NCI-H1092 treated with DMSO at 0.1 percent for 48 hours (cell line): ENCODE measurements at regions not wholly inside any gene's neighbourhood (a gene's known extent, or its start where the extent isn't known, plus 50 kb on each side); places are given as distances from the start of the nearest gene placed in this dataset.

Experiments used
- DNase-seq: peaks from one replicate; lab custom pipeline; 2025; lab: John Stamatoyannopoulos, UW

DNA sequence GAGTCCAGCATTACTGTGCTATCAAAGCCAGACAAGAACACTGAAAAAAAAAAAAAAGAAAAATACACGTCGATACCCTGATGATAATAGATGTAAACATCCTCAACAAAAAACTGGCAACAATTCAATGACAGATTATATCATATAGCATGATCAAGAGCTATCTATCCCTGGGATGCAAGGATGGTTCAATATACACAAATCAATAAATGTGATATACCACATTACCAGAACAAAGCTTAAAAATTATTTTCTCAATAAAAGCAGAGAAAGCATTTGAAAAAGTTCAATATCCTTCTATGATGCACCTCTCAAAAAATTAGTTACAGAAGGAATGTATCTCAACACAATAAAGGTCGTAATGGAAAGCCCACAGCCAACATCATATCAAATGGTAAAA is 332.8 kb upstream of the MMADHC start:
- no peak for DNase-seq

DNA sequence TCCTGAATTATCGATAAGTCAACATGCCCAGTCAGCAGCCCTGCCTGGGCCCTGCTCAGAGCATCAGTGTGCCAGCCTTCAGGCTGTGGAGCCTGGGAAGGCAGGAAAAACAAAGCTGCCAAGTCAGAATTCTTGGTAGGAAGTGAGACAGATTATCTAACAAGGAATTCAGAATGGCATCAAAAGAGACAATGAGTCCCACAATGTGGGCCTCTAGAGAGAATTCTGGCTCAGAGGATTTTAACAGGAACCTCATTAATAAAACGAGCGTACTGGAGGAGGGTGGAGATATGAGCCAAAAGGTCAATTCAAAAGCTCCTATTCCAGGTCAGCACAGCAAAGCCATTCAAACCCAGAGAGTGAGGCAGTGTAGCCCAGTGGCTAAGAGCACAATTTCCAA is 327.6 kb upstream of the MMADHC start:
- DNase-seq, result no peak

DNA sequence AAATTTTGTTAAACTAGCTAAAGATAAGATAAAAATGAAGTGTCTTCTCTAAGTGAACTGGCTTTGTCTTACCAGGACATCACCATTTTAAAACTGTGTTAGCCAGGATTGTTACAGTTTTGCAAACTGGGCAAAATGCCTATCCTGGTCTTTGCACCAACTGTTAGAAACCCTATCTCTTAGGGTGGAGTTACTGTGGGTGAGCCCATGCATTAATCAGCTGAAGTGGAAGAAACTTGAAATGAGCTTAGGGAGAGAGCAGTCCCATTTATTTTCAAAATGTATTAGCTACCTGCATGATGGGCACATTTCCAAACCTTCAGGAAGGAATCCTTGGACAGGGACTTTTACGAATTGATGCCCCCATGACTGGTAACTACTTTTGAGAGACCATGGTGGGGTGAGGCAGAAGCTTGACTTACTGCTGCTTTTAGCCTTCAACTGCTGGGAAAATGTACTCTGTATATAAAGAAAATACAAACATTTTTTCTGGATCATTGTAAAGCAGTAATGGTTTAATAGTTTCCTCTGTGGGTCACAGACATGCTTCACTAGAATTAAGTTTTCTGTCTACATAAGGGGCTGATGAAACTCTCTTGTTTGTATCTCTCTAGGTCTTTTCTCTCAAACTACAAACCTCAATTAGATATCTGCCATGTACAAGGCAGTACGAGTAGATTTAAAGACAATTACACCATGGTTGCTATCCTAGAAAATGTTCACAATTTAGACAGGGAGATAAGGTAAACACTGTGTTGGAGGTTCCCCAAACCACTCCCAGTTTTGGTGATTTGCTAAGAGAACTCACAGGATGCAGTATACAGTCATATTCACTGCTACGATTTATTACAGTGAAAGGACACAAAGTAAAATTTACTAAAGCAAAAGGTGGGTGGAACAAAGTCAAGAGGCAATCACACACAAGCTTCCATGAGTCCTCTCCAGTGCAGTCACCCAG is 321.4 kb upstream of the MMADHC start:
- DNase-seq, result peak; percentile 16

DNA sequence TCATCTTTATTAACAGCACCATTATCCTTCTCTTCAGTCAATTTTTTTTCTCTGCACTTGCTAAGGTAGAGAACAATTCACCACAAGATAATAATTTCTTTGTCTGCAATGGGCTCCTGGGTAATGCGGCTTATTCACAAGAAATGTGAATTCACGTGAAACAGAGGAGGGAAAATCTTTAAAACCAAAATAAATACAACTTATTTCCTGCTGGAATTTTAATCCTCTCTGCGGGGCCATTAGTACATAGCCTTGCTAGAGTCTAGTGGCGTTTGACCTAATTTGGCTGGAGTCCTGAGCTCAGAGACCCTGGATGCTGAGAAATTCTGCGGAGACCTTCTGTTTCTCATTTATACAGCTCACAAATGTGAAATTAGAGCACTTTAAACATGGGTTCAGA is 319.3 kb upstream of the MMADHC start:
- no peak for DNase-seq

DNA sequence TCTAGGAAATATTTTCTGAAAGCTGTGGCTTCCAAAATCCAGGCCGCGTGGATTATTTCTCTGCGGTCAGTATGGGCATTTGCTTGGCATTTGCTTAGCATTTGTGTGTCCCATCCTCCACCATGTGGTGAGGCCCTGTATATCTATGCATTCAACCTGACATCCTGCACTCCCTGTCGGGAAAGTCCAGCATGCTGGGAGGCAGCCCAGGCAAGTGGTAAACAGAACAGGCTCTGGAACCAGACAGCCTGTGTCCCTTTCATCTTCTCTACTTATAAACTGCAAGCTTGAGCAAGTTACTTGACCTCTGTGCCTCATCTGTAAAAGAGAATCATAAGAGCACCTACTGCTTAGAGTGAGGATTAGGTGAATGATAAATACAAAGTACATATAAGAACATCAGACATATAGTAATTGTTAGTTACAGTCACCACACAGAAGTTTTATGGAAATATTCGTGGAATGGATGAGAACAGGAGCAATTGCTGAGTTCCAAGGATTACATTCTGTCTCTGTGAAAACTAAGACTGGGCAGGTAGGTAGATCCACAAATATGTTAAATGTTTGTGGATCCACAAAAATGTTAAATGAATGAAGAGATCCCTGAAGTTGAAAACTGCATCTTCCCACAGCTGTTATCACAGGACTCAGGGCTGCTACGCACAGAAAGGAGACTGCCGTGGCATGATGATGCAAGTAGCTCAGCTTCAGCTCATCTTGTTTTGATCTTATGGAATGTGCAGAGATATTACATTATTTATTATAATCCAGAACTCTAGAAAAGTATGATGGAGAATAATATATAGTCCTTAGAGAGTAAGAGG is 317.0 kb upstream of the MMADHC start:
- no peak for DNase-seq

DNA sequence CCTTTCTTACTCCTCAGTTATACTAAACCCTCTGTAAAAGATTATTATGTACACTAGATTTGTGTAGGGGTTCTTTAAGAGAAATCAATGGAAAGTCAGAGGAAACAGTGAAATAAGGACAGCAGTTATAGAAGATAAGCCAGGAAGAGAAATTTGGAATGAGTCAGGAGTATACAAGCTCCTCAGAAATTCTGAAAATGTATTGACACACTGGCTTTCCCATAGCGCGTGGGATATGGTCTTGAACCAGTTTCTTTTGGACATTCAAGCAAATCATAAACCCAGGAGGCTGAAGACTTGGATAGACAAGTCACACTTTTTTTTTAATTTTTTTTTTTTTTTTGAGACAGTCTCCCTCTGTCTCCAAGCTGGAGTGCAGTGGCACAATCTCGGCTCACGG is 316.1 kb upstream of the MMADHC start:
- DNase-seq, result no peak

DNA sequence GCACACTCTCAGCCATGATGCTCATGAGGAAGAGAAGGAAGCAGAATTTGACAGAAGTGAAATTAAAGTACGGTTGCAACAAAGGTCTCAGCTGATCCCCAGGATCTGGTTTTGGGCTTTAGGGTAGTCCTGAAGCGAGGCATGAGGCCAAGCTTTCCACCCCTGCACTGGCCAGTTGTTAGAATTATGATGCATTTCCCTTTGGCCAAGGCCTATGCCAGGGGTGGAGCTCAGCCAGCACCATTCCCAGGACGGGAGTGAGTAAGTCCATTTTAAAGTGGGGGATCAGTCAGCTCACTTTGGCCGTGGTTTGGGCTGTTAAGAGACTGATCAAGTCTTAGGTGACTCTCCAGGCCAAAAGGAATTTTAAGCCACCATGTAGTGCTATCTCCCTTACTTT is 314.5 kb upstream of the MMADHC start:
- no peak for DNase-seq

DNA sequence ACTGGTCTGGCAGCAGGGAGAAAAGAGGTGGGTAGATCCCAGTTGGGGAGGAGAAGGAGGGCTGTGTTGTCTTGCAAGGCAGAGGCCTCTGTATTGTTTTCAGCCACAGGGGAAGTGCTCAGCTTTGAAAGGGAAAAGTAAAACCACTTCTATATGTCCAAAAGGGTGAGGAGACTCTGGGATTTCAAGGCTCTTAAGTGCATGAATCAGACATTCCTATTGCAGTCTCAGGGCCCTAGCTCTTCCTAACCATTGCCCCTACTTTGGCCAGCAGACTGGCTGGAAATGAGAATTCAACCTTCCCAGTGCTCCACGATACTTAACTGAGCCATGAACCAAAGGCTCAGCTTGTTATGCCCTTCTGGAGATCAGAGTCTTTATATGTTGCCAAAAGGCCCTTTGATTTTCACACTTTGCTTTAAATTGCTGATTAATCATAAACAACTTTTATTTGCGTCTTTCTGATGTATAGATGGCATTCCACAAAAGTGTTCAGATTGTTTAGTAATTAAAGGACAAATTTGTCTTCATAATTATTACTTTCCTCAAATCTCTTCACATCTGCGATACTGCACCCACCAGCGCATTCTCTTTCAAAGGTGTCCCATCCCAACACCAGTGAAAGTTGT is 313.8 kb upstream of the MMADHC start:
- DNase-seq, result no peak

DNA sequence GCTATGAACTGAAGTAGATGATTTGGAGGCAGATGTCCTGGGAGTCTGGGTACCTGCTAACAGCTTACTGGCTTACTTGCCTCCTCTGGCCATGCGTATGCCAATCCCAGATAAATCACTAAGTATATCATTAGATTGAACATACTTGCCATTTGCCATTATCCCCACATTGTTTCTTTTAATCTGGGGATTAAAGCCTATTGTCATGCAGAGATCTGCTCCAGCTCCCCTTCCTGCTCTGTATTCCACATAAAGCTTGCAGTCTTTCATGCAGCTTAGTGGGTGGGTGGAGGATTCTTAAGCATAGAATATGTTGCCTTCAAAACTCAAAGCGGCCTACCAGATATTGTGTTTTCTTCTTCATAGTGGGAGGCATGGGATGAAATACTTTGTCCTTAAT is 311.8 kb upstream of the MMADHC start:
- DNase-seq, result no peak

DNA sequence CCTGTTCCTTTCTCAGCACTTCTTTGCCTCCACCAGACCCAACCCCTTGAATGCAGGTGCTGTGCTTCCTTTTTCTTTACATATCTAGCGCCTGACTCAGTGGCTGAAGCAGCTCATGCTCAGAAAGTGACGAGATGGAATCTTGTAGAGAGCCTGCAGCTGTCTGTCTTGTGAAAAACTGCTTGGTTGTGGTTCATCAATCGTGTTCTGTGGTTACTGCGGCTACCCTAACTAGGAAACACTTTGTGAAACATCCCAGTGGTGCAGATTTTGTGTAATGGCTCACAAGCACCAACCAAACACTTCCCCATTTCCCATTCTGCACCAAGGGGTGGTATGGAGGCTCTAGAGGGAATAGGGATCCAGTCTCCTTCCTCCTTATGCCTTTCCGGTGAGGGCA is 307.2 kb upstream of the MMADHC start:
- DNase-seq, result no peak

DNA sequence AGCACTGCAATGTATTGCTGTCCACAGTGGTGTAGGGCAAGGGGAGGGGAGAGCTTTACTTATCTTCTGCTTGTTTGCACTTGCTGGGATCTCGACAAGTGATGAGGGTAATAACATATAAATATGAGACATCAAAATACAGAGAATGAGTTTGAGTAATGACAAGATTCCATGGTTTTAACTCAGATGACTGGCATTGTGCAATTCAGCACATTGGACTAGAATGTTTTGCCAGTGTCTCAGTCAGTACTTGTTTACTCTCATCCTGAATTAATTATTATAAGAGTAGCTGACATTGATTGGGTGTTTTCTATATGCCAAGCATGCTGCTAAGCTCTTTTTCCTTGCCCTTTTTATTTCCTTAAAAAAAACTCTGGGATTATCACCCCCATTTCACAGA is 306.7 kb upstream of the MMADHC start:
- no peak for DNase-seq

DNA sequence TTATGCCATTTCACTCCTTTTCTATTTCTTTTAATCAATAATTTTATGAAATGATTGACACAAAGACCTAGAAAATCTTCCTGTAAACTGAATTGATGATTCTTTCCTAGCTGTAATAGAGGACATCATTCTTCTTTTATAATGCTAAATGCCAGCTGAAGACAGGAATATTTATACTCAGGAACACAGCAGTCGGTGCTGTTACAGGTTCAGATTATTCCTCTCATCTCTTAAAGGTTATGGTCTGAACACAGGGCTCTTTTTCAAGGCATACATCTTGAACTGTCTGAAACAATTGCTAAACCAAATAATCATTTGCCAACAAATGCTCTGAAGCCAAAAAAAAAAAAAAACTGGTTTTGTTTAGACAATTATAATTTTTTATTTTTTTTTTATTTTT is 305.0 kb upstream of the MMADHC start:
- DNase-seq, result no peak

DNA sequence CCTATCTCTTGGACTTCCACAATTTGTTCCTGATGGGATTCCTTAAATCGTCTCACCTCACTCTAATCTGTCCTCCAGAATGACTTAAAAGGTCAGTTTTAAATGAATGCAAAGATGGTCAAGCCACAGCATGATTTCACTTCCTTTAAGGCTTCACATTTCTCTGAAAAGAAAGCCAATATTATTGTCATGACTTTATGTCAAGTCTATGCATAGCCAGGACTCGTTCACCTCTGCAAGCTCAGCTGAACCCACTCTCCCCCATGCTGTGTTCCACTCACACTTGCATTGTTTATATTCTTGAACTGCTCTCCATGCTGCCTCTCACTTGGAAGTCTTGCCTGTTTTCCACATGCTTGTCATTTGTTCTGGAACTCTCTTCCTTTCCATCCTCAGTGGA is 298.4 kb upstream of the MMADHC start:
- DNase-seq, result no peak

DNA sequence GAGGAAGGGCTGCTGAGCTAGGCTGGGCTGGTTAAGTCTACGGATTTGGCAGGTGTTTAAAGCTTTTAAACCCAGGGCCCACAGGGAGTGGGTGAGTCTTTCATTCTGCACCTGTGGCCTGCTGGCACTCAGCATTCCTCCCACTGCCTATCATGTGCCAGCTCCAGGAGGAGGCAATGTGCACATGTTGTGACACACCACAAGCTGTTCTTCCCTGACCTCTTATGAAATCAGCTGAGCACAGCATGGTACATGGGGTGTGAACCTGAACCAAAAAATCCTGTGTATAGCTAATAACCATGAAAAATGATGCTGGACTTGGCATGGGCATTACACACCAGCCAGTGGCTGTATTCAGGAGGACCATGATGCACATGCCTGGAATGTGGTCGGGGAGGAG is 297.9 kb upstream of the MMADHC start:
- DNase-seq, result peak; percentile 26

DNA sequence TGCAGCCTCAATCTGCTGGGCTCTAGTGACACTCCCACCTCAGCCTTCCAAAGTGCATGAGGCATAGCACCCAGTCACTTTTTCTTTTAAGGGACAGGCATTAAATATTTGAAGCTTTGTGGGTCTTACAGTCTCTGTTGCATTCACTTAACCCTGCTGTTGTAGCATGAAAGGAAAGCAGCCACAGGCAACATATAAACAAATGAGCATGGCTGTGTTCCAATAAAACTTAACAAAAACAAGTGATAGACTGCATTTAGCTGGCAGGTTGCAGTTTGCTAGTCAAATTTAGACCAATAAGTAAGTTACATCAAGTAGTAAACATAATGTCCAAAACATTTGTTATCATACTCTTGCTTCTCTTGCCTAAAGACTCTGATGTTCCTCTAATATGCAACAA is 297.3 kb upstream of the MMADHC start:
- no peak for DNase-seq

DNA sequence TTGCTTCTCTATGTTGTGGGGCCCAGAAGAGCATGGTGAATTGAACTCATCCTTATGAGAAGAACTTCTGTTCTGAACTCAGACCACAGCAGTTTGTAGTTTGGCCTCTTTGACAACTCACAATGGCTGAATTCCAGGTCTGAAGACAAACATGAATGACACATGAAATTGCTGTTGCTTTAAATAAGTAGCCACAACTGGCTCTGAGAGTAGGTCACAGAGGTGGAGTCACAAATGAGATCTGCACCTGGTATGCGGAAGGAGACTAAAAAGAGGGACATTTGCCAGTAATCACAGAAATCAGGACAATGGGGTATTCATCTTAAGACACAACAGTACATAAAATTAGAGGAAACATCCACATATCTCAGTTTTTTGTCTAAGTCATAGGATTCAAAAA is 290.3 kb upstream of the MMADHC start:
- DNase-seq, result no peak

DNA sequence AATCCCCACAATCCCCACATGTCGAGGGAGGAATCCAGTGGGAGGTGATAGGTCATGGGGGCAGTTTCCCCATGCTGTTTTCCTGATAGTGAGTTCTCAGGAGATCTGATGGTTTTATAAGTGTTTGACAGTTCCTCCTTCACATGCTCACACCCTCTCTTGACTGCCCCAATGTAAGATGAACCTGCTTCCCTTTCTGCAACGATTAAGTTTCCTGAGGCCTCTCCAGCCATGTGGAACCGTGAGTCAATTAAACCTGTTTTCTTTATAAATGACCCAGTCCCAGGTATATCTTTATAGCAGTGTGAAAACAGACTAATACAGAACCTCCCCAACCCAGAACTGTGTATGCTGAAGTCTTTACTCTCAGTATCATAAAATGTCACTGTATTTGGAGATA is 289.5 kb upstream of the MMADHC start:
- DNase-seq, result no peak

DNA sequence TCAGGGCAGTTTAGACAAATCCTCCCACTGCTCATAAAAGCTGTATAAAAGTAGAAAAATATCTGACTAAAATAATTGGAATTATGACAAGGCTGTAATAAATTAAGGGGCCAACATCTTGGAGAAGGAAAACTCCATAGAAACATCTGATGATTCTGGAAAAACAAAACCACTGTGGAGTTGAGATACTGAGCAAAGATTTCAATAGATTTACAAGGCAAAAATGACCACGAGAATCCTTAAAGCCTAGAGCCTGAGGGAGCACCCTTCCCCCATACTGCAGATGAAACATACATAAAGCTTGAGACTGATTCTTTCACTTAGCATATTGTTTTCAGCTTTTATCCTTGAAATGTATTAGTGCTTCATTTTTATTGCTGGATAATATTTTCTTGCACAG is 286.4 kb upstream of the MMADHC start:
- no peak for DNase-seq

DNA sequence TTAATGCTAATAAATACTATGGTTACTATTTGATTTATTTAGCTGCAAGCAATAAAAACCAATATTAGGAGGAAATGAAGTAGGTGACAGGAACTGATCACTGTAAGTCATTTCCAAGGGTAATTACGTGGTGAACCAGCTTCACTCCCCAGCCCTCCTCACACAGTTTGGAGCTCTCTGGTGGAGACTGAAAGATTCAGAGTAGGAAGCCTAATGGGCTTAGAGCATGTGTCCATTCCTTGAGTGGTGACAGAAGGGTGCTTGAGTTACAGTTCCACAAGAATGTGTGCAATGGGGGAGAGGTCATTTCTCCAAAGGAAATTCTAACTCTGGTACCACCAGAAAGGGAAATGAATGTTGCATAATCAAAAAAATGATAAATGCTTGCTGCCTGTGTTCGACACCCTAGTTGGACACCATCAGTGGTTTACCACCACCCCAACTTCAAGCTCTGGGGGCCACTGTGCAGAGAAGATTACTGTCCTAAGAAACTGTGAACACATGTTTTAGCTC is 285.1 kb upstream of the MMADHC start:
- no peak for DNase-seq

DNA sequence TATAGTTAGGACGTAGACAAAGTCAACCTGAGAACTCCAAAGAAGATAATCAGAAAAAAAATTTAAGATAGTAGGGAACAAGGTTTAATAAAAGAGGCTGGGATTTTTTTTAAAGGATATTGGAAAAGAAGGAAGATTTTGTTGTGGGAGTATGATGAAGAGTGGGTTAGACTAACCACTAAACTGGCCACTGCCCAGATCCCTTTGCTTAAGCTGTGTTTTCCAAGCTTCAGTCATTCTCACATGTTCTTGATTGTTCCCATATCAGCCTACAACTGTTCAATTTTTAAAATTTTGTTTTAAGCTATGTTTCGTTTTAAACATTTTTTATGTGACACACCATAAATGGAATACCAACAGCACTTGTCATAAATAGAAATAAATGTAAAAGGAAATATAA is 284.5 kb upstream of the MMADHC start:
- no peak for DNase-seq

DNA sequence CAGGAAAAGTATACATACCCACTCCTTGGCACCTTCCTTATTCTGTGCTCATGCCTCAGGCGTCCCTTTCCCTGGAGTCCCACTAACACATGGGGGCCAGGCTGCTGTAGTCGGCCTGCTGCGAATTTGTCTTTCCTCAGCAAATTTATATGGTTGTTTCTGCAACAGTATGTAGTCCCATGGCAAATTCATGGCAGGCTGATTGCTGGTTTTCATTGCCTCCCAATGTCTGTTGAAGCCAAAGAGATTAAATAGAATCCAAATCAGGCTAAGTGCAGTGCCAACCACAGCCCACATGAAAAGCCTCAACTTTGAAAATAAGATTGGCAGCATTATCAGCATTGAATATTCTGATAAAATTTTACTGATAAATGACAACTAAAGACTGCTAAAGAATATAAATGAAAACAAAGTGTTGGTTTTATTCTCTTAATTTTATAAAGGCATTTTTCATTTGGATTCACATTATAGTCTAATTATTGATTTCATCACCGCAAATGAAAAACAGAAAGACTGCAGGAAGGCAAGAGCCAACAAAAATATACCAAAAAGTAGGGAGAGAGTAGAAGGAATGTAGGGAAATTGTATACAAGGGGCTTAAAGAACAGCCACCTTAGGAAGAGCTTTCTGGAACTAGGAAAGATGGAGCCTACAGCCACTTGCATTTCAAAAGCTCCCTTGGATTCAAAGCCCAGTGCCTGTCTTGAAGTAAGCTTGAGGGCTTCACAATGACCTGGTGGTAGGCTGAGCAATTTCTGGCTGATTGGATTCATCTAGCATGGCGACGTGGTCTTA is 283.7 kb upstream of the MMADHC start:
- DNase-seq, result no peak

DNA sequence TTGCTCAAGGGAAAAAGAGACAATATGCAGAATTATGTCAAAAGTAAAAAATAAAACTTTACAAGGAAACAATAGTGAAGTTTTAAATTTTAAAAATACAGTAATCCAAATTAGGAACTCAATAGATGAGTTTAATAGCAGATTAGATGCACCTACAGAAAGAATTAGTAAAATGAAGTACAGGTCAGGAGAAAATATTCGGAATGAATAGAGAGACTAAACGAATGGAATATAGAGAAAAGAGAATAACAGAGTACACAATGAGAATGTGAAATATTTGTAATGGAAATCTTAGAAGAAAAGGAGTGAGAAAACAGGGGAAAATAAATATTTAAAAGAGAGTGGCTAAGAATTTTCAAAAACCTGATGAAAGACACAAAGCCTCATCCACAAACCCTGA is 275.7 kb upstream of the MMADHC start:
- DNase-seq, result no peak
